Trophoblast cell (in vitro differentiated cells and primary cell): ENCODE measurements at regions not wholly inside any gene's neighbourhood (a gene's known extent, or its start where the extent isn't known, plus 50 kb on each side); places are given as distances from the start of the nearest gene placed in this dataset.

Source experiments
- DNase-seq, 2 donors: peaks; one replicate each; pipeline ENCODE4 v3.0.0-alpha.2; 2016
- H2AFZ ChIP-seq: 2 replicates; pipeline ENCODE4 v1.6.1; 2013; ENCODE audit warnings: low read length, moderate library complexity, mild to moderate bottlenecking; ENCODE audit not compliant: insufficient read depth, poor library complexity
- H2AK5ac ChIP-seq: 2 replicates; pipeline ENCODE4 v1.6.1; 2013; ENCODE audit warnings: mild to moderate bottlenecking, low read length
- H2BK120ac ChIP-seq: 2 replicates; pipeline ENCODE4 v1.6.1; 2013; ENCODE audit warnings: low read length, mild to moderate bottlenecking, moderate library complexity; ENCODE audit not compliant: insufficient read depth, poor library complexity
- H2BK12ac ChIP-seq: 2 replicates; pipeline ENCODE4 v1.6.1; 2013; ENCODE audit warnings: mild to moderate bottlenecking, low read length, moderate library complexity
- H2BK5ac ChIP-seq: 2 replicates; pipeline ENCODE4 v1.6.1; 2013; ENCODE audit warnings: low read length, low read depth, moderate library complexity, mild to moderate bottlenecking; ENCODE audit not compliant: poor library complexity
- H3K14ac ChIP-seq: 2 replicates; pipeline ENCODE4 v1.6.1; 2013; ENCODE audit warnings: mild to moderate bottlenecking, low read length
- H3K18ac ChIP-seq: 2 replicates; pipeline ENCODE4 v1.6.1; 2013; ENCODE audit warnings: mild to moderate bottlenecking, low read length
- H3K23ac ChIP-seq: 2 replicates; pipeline ENCODE4 v1.6.1; 2013; ENCODE audit warnings: low read length
- H3K27ac ChIP-seq: 2 replicates; pipeline ENCODE4 v1.5.1; 2013; ENCODE audit warnings: low read depth, mild to moderate bottlenecking, inconsistent platforms, low read length, moderate library complexity
- H3K27me3 ChIP-seq: 2 replicates; pipeline ENCODE4 v1.6.1; 2013; ENCODE audit warnings: inconsistent platforms, mild to moderate bottlenecking, low read length, moderate library complexity; ENCODE audit not compliant: insufficient read depth
- H3K36me3 ChIP-seq, 2 experiments: 1 replicate in 1 of 2; 2 replicates in 1 of 2; pipeline ENCODE4 v1.6.1; 2013; ENCODE audit warnings: low read length in 2 of 2, mild to moderate bottlenecking in 2 of 2, moderate library complexity in 1 of 2; ENCODE audit not compliant: insufficient read depth in 2 of 2, control insufficient read depth in 1 of 2
- H3K4ac ChIP-seq: 2 replicates; pipeline ENCODE4 v1.6.1; 2013; ENCODE audit warnings: low read depth, mild to moderate bottlenecking, low read length, moderate library complexity
- H3K4me1 ChIP-seq, 2 experiments: 1 replicate in 1 of 2; 2 replicates in 1 of 2; pipeline ENCODE4 v1.6.1; 2013; ENCODE audit warnings: low read length in 2 of 2, mild to moderate bottlenecking in 2 of 2, moderate library complexity in 1 of 2; ENCODE audit not compliant: insufficient read depth in 2 of 2, control insufficient read depth in 1 of 2
- H3K4me2 ChIP-seq: 2 replicates; pipeline ENCODE4 v1.6.1; 2013; ENCODE audit warnings: inconsistent platforms, mild to moderate bottlenecking, low read length, moderate library complexity
- H3K4me3 ChIP-seq: 2 replicates; pipeline ENCODE4 v1.5.1; 2013; ENCODE audit warnings: mild to moderate bottlenecking, low read depth, low read length, inconsistent platforms
- H3K79me1 ChIP-seq: one replicate; pipeline ENCODE4 v1.6.1; 2013; ENCODE audit warnings: low read length
- H3K79me2 ChIP-seq: 2 replicates; pipeline ENCODE4 v1.6.1; 2013; ENCODE audit warnings: low read length, mild to moderate bottlenecking; ENCODE audit not compliant: control insufficient read depth, insufficient read depth, poor library complexity
- H3K9ac ChIP-seq: 2 replicates; pipeline ENCODE4 v1.6.1; 2013; ENCODE audit warnings: mild to moderate bottlenecking, low read length
- H3K9me3 ChIP-seq: 2 replicates; pipeline ENCODE4 v1.6.1; 2013; ENCODE audit warnings: low read depth, mild to moderate bottlenecking, control low read depth, inconsistent platforms, low read length; ENCODE audit not compliant: insufficient read depth
- H4K12ac ChIP-seq: 2 replicates; pipeline ENCODE4 v1.6.1; 2013; ENCODE audit warnings: low read depth, mild to moderate bottlenecking, low read length, moderate library complexity
- H4K8ac ChIP-seq: 2 replicates; pipeline ENCODE4 v1.6.1; 2013; ENCODE audit warnings: low read depth, mild to moderate bottlenecking, low read length, moderate library complexity
- H4K91ac ChIP-seq: one replicate; pipeline ENCODE4 v1.6.1; 2013; ENCODE audit warnings: low read depth, mild to moderate bottlenecking, low read length, moderate library complexity
- WGBS: extraction: QIAGEN DNeasy Blood & Tissue Kit; methylation state at CpG from one replicate; pipeline ENCODE4 v1.1.7; 2013; ENCODE audit warnings: missing lambda C conversion rate; ENCODE audit not compliant: insufficient read length, insufficient coverage; ENCODE audit errors: extremely low coverage; 5-methylcytosine and 5-hydroxymethylcytosine counted together

DNA sequence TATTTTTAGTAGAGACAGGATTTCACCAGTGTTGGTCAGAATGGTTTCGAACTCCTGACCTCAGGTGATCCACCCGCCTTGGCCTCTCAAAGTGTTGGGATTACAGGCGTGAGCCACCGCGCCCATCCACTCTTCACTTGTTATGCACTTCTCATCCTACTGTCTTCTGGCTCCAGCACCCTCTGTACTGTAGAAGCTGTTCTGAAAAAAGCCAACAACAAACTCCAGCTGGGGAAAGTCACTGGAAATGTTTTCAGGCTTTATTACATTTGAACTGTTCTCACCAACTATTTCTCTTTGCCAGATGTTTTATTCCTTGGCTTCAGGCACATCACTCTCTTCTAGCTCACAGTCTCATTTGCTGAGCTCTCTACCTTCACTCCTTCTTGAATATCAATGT, 122.5 kb upstream of the EGR2 start:
- no peaks in the 10 kb centered on the region for H3K36me3 ChIP-seq
- no peak overlapping the region for H4K12ac ChIP-seq
- no peak overlapping the region for H3K9ac ChIP-seq
- H2AFZ ChIP-seq: no peak overlapping the region
- H3K4ac ChIP-seq: no peak overlapping the region
- H2BK5ac ChIP-seq: no peak overlapping the region
- no peak overlapping the region for H3K4me3 ChIP-seq
- no peak overlapping the region for H2AK5ac ChIP-seq
- no peaks in the 10 kb centered on the region for H3K27me3 ChIP-seq
- H3K14ac ChIP-seq: no peak overlapping the region
- H3K4me2 ChIP-seq: no peak overlapping the region
- no peak overlapping the region for H3K18ac ChIP-seq
- no peak overlapping the region for H2BK120ac ChIP-seq
- H3K27ac ChIP-seq: no peak overlapping the region
- no peaks in the 10 kb centered on the region for H3K79me1 ChIP-seq
- H4K91ac ChIP-seq: no peak overlapping the region
- no peaks in the 10 kb centered on the region for H3K4me1 ChIP-seq
- H3K9me3 ChIP-seq: no peaks in the 10 kb centered on the region
- no peak overlapping the region for H4K8ac ChIP-seq
- H3K23ac ChIP-seq: no peak overlapping the region
- no CpG with 5 or more reads among the region's 5 CpGs for WGBS
- no peak for DNase-seq
- no peaks in the 10 kb centered on the region for H3K79me2 ChIP-seq
- no peak overlapping the region for H2BK12ac ChIP-seq

DNA sequence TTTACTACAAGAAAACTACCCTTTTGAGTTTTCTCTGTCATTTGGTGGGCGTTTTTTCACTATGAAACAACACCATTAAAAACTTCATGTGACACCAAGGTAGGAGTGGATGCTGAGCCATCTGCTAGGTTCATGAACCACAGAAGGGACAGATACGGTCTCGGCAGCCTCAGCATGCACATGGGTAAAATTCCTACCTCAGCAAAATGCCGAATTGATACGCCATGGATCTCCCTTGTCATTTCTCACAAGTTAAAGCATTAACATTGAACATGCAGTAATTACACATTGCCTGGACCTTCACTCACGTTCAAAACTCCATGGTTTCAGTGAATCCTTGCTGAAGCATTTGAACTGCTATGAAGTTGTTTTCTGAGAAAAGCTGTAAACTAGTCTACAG, 121.5 kb upstream of the EGR2 start:
- H3K4me2 ChIP-seq: no peak overlapping the region
- no peak overlapping the region for H3K14ac ChIP-seq
- H2BK12ac ChIP-seq: no peak overlapping the region
- no peak overlapping the region for H3K9ac ChIP-seq
- no peak overlapping the region for H4K91ac ChIP-seq
- no peak overlapping the region for H2BK120ac ChIP-seq
- no peak overlapping the region for H3K27ac ChIP-seq
- no peak overlapping the region for H2AK5ac ChIP-seq
- no peak overlapping the region for H3K18ac ChIP-seq
- H3K79me2 ChIP-seq: no peaks in the 10 kb centered on the region
- no peaks in the 10 kb centered on the region for H3K79me1 ChIP-seq
- H3K27me3 ChIP-seq: no peaks in the 10 kb centered on the region
- no peak overlapping the region for H4K12ac ChIP-seq
- no peak for DNase-seq
- H2BK5ac ChIP-seq: no peak overlapping the region
- no peak overlapping the region for H3K23ac ChIP-seq
- no peaks in the 10 kb centered on the region for H3K9me3 ChIP-seq
- no peaks in the 10 kb centered on the region for H3K4me1 ChIP-seq
- no CpG with 5 or more reads among the region's 6 CpGs for WGBS
- no peak overlapping the region for H2AFZ ChIP-seq
- H3K4ac ChIP-seq: no peak overlapping the region
- no peak overlapping the region for H4K8ac ChIP-seq
- no peak overlapping the region for H3K4me3 ChIP-seq
- H3K36me3 ChIP-seq: no peaks in the 10 kb centered on the region

DNA sequence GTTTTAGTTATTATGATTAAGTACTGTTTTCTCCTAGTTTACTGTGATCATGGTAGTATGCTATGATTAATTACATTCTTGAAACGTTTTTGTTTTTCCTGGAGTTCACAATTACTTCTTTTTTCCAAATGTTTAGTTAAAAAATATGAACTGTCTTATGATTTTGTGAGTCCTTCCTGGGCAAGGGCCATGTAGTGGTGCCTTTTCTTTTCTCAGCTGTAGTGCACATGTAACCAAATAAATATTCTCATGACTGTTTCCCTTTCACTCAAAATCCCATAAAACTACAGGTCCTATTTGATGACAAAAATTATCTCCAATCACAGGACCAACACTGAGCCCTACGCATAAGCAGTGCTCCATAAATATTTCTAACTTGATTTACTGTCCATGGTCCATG, 118.9 kb upstream of the EGR2 start:
- no peak overlapping the region for H3K4me3 ChIP-seq
- no peak overlapping the region for H4K91ac ChIP-seq
- DNase-seq: no peak

GRCh38 chr10:62934258-62934657, 118.1 kb upstream of the EGR2 start:
- Histone ChIP-seq H2BK120ac (no peak overlapping the region), H3K4ac (no peak overlapping the region), H3K18ac (no peak overlapping the region), H3K36me3 (no peaks in the 10 kb centered on the region), H3K4me3 (no peak overlapping the region), H3K27ac (no peak overlapping the region), H2BK5ac (no peak overlapping the region), H2AK5ac (no peak overlapping the region), H3K9me3 (peaks cover under 1% of the 10 kb centered on the region), H2AFZ (no peak overlapping the region), H3K4me2 (no peak overlapping the region), H3K23ac (no peak overlapping the region), H3K9ac (no peak overlapping the region), H3K79me1 (no peaks in the 10 kb centered on the region), H3K4me1 (no peaks in the 10 kb centered on the region), H4K91ac (no peak overlapping the region), H3K79me2 (no peaks in the 10 kb centered on the region), H4K12ac (no peak overlapping the region), H2BK12ac (no peak overlapping the region), H4K8ac (no peak overlapping the region), H3K14ac (no peak overlapping the region), H3K27me3 (no peaks in the 10 kb centered on the region)
- no CpG with 5 or more reads among the region's 11 CpGs for WGBS
- DNase-seq: no peak

More for the DNA sequence above, 118.9 kb upstream of the EGR2 start:
- H2BK5ac ChIP-seq: no peak overlapping the region
- no peaks in the 10 kb centered on the region for H3K36me3 ChIP-seq
- no peak overlapping the region for H3K18ac ChIP-seq
- no peak overlapping the region for H3K4me2 ChIP-seq
- no peaks in the 10 kb centered on the region for H3K27me3 ChIP-seq
- H3K9me3 ChIP-seq: no peaks in the 10 kb centered on the region
- H3K23ac ChIP-seq: no peak overlapping the region
- H3K79me1 ChIP-seq: no peaks in the 10 kb centered on the region
- H2AFZ ChIP-seq: no peak overlapping the region
- no peaks in the 10 kb centered on the region for H3K79me2 ChIP-seq
- no peak overlapping the region for H4K12ac ChIP-seq
- H2BK12ac ChIP-seq: no peak overlapping the region
- H2AK5ac ChIP-seq: no peak overlapping the region
- H3K9ac ChIP-seq: no peak overlapping the region
- no peak overlapping the region for H4K8ac ChIP-seq
- H2BK120ac ChIP-seq: no peak overlapping the region
- no peak overlapping the region for H3K14ac ChIP-seq
- H3K4ac ChIP-seq: no peak overlapping the region
- no peaks in the 10 kb centered on the region for H3K4me1 ChIP-seq
- WGBS: no CpG with 5 or more reads among the region's 2 CpGs
- no peak overlapping the region for H3K27ac ChIP-seq
